ENCODE measurements at regions not wholly inside any gene's neighbourhood (a gene's known extent, or its start where the extent isn't known, plus 50 kb on each side); places are given as distances from the start of the nearest gene placed in this dataset.

GRCh38 chr3:166962911-166963310, 417.2 kb downstream of the ZBBX start:
- DNase-seq (ENCODE audit: extremely low spot score in 2 of 2) = no peak

GRCh38 chr3:166957121-166957520, 423.0 kb downstream of the ZBBX start:
- Histone ChIP-seq H3K27me3 (no peaks in the 10 kb centered on the region), H3K36me3 (no peaks in the 10 kb centered on the region), H3K4me1 (no peaks in the 10 kb centered on the region), H3K4me3 (no peak overlapping the region), H3K27ac (no peak overlapping the region), H3K9me3 (no peaks in the 10 kb centered on the region)
- intact Hi-C loops (cut with DNase I) = no loop called here
- TF ChIP-seq POLR2A (IDR thresholded peaks at IDR 0.05) (no peak), POLR2AphosphoS5 (IDR thresholded peaks at IDR 0.05; ENCODE audit: insufficient read depth in 1 of 2, low read depth in 1 of 2) (no peak), CTCF (IDR thresholded peaks at IDR 0.05) (no peak)
- DNase-seq (ENCODE audit: extremely low spot score in 2 of 2) = no peak

More at GRCh38 chr3:166962911-166963310, 417.2 kb downstream of the ZBBX start:
- Histone ChIP-seq H3K27me3 (no peaks in the 10 kb centered on the region), H3K9me3 (no peaks in the 10 kb centered on the region), H3K4me3 (no peak overlapping the region), H3K4me1 (no peaks in the 10 kb centered on the region), H3K36me3 (no peaks in the 10 kb centered on the region), H3K27ac (no peak overlapping the region)
- intact Hi-C loops (cut with DNase I) = no loop called here
- TF ChIP-seq POLR2AphosphoS5 (IDR thresholded peaks at IDR 0.05; ENCODE audit: insufficient read depth in 1 of 2, low read depth in 1 of 2) = no peak
- no peak for TF ChIP-seq CTCF (IDR thresholded peaks at IDR 0.05)
- no peak for TF ChIP-seq POLR2A (IDR thresholded peaks at IDR 0.05)

GRCh38 chr3:166955201-166955939, 424.7 kb downstream of the ZBBX start:
- DNase-seq (ENCODE audit: extremely low spot score in 2 of 2) = no peak
- intact Hi-C loops (cut with DNase I) = no loop called here
- no peak for TF ChIP-seq CTCF (IDR thresholded peaks at IDR 0.05)
- TF ChIP-seq POLR2A (IDR thresholded peaks at IDR 0.05) = no peak
- no peaks in the 10 kb centered on the region for H3K27me3 ChIP-seq
- no peak overlapping the region for H3K4me3 ChIP-seq
- H3K9me3 ChIP-seq = no peaks in the 10 kb centered on the region
- no peaks in the 10 kb centered on the region for H3K36me3 ChIP-seq
- no peak overlapping the region for H3K27ac ChIP-seq
- no peaks in the 10 kb centered on the region for H3K4me1 ChIP-seq

- TF ChIP-seq CTCF (IDR thresholded peaks at IDR 0.05) = no peak
- no peak for TF ChIP-seq POLR2A (IDR thresholded peaks at IDR 0.05)
- TF ChIP-seq POLR2AphosphoS5 (IDR thresholded peaks at IDR 0.05; ENCODE audit: insufficient read depth in 1 of 2, low read depth in 1 of 2) = no peak
- intact Hi-C loops (cut with DNase I) = no loop called here
These were observed 445.2 kb downstream of the ZBBX start for GRCh38 chr3:166934879-166935278.

GRCh38 chr3:166917437-166917836, 462.7 kb downstream of the ZBBX start:
- Histone ChIP-seq H3K4me1 (no peaks in the 10 kb centered on the region), H3K27me3 (no peaks in the 10 kb centered on the region), H3K27ac (no peak overlapping the region), H3K4me3 (no peak overlapping the region), H3K36me3 (no peaks in the 10 kb centered on the region), H3K9me3 (no peaks in the 10 kb centered on the region)
- no peak for DNase-seq (ENCODE audit: extremely low spot score in 2 of 2)
- no peak for TF ChIP-seq CTCF (IDR thresholded peaks at IDR 0.05)
- TF ChIP-seq POLR2AphosphoS5 (IDR thresholded peaks at IDR 0.05; ENCODE audit: insufficient read depth in 1 of 2, low read depth in 1 of 2) = no peak
- no peak for TF ChIP-seq POLR2A (IDR thresholded peaks at IDR 0.05)
- intact Hi-C loops (cut with DNase I) = no loop called here

More at GRCh38 chr3:166934879-166935278, 445.2 kb downstream of the ZBBX start:
- no peak overlapping the region for H3K27ac ChIP-seq
- H3K4me3 ChIP-seq = no peak overlapping the region
- no peaks in the 10 kb centered on the region for H3K36me3 ChIP-seq
- no peaks in the 10 kb centered on the region for H3K4me1 ChIP-seq
- no peak for DNase-seq (ENCODE audit: extremely low spot score in 2 of 2)
- H3K9me3 ChIP-seq = no peaks in the 10 kb centered on the region
- H3K27me3 ChIP-seq = no peaks in the 10 kb centered on the region

Measured in vagina (tissue), 2 donors.